Activated T-cell treated with anti-CD3 and anti-CD28 coated beads, Interleukin-2, amount 50 U/mL, for 4 hours (primary cell): ENCODE measurements at regions not wholly inside any gene's neighbourhood (a gene's known extent, or its start where the extent isn't known, plus 50 kb on each side); places are given as distances from the start of the nearest gene placed in this dataset.

ENCODE experiments used
- ATAC-seq, 2 donors: fragments of 200-7000 bp; cut with Tn5 transposase; one replicate each; pipeline ENCODE4 v1.10.0; 2021
- DNase-seq: peaks from one replicate; pipeline ENCODE4 v3.0.0-alpha.2; 2020
- H3K27me3 Mint-ChIP-seq: one replicate; pipeline ENCODE4 v1.8.0; 2021; ENCODE audit warnings: low read depth, mixed read lengths
- H3K36me3 Mint-ChIP-seq: one replicate; pipeline ENCODE4 v1.8.0; 2022; ENCODE audit warnings: mixed read lengths; ENCODE audit not compliant: insufficient read depth
- H3K4me1 Mint-ChIP-seq: one replicate; pipeline ENCODE4 v1.8.0; 2021; ENCODE audit warnings: low read depth, mixed read lengths
- H3K4me3 Mint-ChIP-seq: one replicate; pipeline ENCODE4 v1.8.0; 2021; ENCODE audit warnings: mild to moderate bottlenecking, moderate library complexity, mixed read lengths
- H3K9me3 Mint-ChIP-seq: one replicate; pipeline ENCODE4 v1.8.0; 2021; ENCODE audit warnings: mixed read lengths

GRCh38 chr19:27935669-27936068, 1277.3 kb downstream of the UQCRFS1 start:
- H3K36me3 Mint-ChIP-seq = no peaks in the 10 kb centered on the region
- no peak overlapping the region for H3K4me3 Mint-ChIP-seq
- no peaks in the 10 kb centered on the region for H3K4me1 Mint-ChIP-seq
- H3K27me3 Mint-ChIP-seq = peaks cover 1% of the 10 kb centered on the region
- H3K9me3 Mint-ChIP-seq = peaks cover 3% of the 10 kb centered on the region
- no peak for DNase-seq
- ATAC-seq = no peak

GRCh38 chr19:27929399-27929798, 1283.6 kb downstream of the UQCRFS1 start:
- DNase-seq (no peak), ATAC-seq (no peak)
- Mint-ChIP-seq H3K4me3 (no peak overlapping the region), H3K36me3 (no peaks in the 10 kb centered on the region), H3K4me1 (no peaks in the 10 kb centered on the region), H3K27me3 (no peaks in the 10 kb centered on the region), H3K9me3 (no peaks in the 10 kb centered on the region)

GRCh38 chr19:27925202-27925601, 1287.7 kb downstream of the UQCRFS1 start:
- Mint-ChIP-seq H3K9me3 (no peaks in the 10 kb centered on the region), H3K36me3 (no peaks in the 10 kb centered on the region), H3K27me3 (no peaks in the 10 kb centered on the region), H3K4me1 (no peaks in the 10 kb centered on the region), H3K4me3 (no peak overlapping the region)
- ATAC-seq = no peak
- no peak for DNase-seq

GRCh38 chr19:27922970-27923369, 1290.0 kb downstream of the UQCRFS1 start:
- no peaks in the 10 kb centered on the region for H3K36me3 Mint-ChIP-seq
- H3K4me3 Mint-ChIP-seq = no peak overlapping the region
- H3K4me1 Mint-ChIP-seq = no peaks in the 10 kb centered on the region
- H3K27me3 Mint-ChIP-seq = no peaks in the 10 kb centered on the region
- DNase-seq = no peak
- H3K9me3 Mint-ChIP-seq = no peaks in the 10 kb centered on the region
- no peak for ATAC-seq

GRCh38 chr19:27920774-27921173, 1292.2 kb downstream of the UQCRFS1 start:
- Mint-ChIP-seq H3K27me3 (no peaks in the 10 kb centered on the region), H3K36me3 (no peaks in the 10 kb centered on the region), H3K4me3 (no peak overlapping the region), H3K9me3 (no peaks in the 10 kb centered on the region), H3K4me1 (no peaks in the 10 kb centered on the region)
- ATAC-seq (no peak), DNase-seq (no peak)

GRCh38 chr19:27918818-27919217, 1294.1 kb downstream of the UQCRFS1 start:
- no peak for DNase-seq
- H3K4me3 Mint-ChIP-seq = no peak overlapping the region
- no peak for ATAC-seq

GRCh38 chr19:27911122-27911898, 1301.6 kb downstream of the UQCRFS1 start:
- Mint-ChIP-seq H3K36me3 (no peaks in the 10 kb centered on the region), H3K27me3 (no peaks in the 10 kb centered on the region), H3K9me3 (no peaks in the 10 kb centered on the region), H3K4me3 (no peak overlapping the region), H3K4me1 (no peaks in the 10 kb centered on the region)
- DNase-seq (no peak), ATAC-seq (no peak)

More at GRCh38 chr19:27918818-27919217, 1294.1 kb downstream of the UQCRFS1 start:
- Mint-ChIP-seq H3K36me3 (no peaks in the 10 kb centered on the region), H3K27me3 (no peaks in the 10 kb centered on the region), H3K4me1 (no peaks in the 10 kb centered on the region), H3K9me3 (no peaks in the 10 kb centered on the region)

- DNase-seq = no peak
- Mint-ChIP-seq H3K9me3 (no peaks in the 10 kb centered on the region), H3K36me3 (no peaks in the 10 kb centered on the region), H3K4me1 (no peaks in the 10 kb centered on the region), H3K4me3 (no peak overlapping the region), H3K27me3 (no peaks in the 10 kb centered on the region)
- no peak for ATAC-seq
Observed at GRCh38 chr19:27909861-27910260, 1303.1 kb downstream of the UQCRFS1 start.

GRCh38 chr19:27909185-27909840, 1303.6 kb downstream of the UQCRFS1 start:
- no peaks in the 10 kb centered on the region for H3K9me3 Mint-ChIP-seq
- no peaks in the 10 kb centered on the region for H3K36me3 Mint-ChIP-seq
- H3K27me3 Mint-ChIP-seq = no peaks in the 10 kb centered on the region
- no peak for DNase-seq
- ATAC-seq = no peak
- no peaks in the 10 kb centered on the region for H3K4me1 Mint-ChIP-seq
- no peak overlapping the region for H3K4me3 Mint-ChIP-seq

- H3K9me3 Mint-ChIP-seq = no peaks in the 10 kb centered on the region
- no peaks in the 10 kb centered on the region for H3K36me3 Mint-ChIP-seq
- no peak overlapping the region for H3K4me3 Mint-ChIP-seq
- no peaks in the 10 kb centered on the region for H3K27me3 Mint-ChIP-seq
- no peak for ATAC-seq
- no peak for DNase-seq
- no peaks in the 10 kb centered on the region for H3K4me1 Mint-ChIP-seq
Observed at GRCh38 chr19:27906081-27906480, 1306.9 kb downstream of the UQCRFS1 start.

- Mint-ChIP-seq H3K4me1 (no peaks in the 10 kb centered on the region), H3K4me3 (no peak overlapping the region), H3K9me3 (no peaks in the 10 kb centered on the region), H3K36me3 (no peaks in the 10 kb centered on the region), H3K27me3 (no peaks in the 10 kb centered on the region)
- ATAC-seq (no peak), DNase-seq (no peak)
Observed at GRCh38 chr19:27905074-27905473, 1307.9 kb downstream of the UQCRFS1 start.

- Mint-ChIP-seq H3K27me3 (no peaks in the 10 kb centered on the region), H3K9me3 (no peaks in the 10 kb centered on the region), H3K4me3 (no peak overlapping the region), H3K36me3 (no peaks in the 10 kb centered on the region), H3K4me1 (no peaks in the 10 kb centered on the region)
- ATAC-seq (no peak), DNase-seq (no peak)
Observed at GRCh38 chr19:27901078-27901477, 1311.9 kb downstream of the UQCRFS1 start.

- ATAC-seq = no peak
Observed at GRCh38 chr19:27896091-27896490, 1316.9 kb downstream of the UQCRFS1 start.

GRCh38 chr19:27894906-27895754, 1317.8 kb downstream of the UQCRFS1 start:
- Mint-ChIP-seq H3K27me3 (no peaks in the 10 kb centered on the region), H3K4me1 (no peaks in the 10 kb centered on the region), H3K4me3 (no peak overlapping the region), H3K36me3 (no peaks in the 10 kb centered on the region), H3K9me3 (no peaks in the 10 kb centered on the region)
- ATAC-seq (no peak), DNase-seq (no peak)

More at GRCh38 chr19:27896091-27896490, 1316.9 kb downstream of the UQCRFS1 start:
- Mint-ChIP-seq H3K36me3 (no peaks in the 10 kb centered on the region), H3K27me3 (no peaks in the 10 kb centered on the region), H3K4me3 (no peak overlapping the region), H3K4me1 (no peaks in the 10 kb centered on the region), H3K9me3 (no peaks in the 10 kb centered on the region)
- no peak for DNase-seq
